CD4-positive, alpha-beta T cell treated with Interleukin-15 for 4 hours (primary cell): ENCODE measurements at regions not wholly inside any gene's neighbourhood (a gene's known extent, or its start where the extent isn't known, plus 50 kb on each side); places are given as distances from the start of the nearest gene placed in this dataset.
"Not testable (repeated sequence)": the region's sequence is repeated elsewhere in the genome, so short reads cannot be mapped to it uniquely, and the experiment has no call there.

Experiments used
- DNase-seq: peaks from one replicate; pipeline ENCODE4 v3.0.0-alpha.2; 2020; ENCODE audit warnings: low spot score

GRCh38 chr3:118766306-118766669 lies 268.4 kb downstream of the IGSF11 start:
- DNase-seq = no peak

- no peak for DNase-seq
Observed at GRCh38 chr3:118772036-118772435, 262.6 kb downstream of the IGSF11 start.

GRCh38 chr3:118772547-118773011 lies 262.1 kb downstream of the IGSF11 start:
- no peak for DNase-seq

- no peak for DNase-seq
Observed at GRCh38 chr3:118775021-118775420, 259.6 kb downstream of the IGSF11 start.

GRCh38 chr3:118778201-118778600 lies 256.4 kb downstream of the IGSF11 start:
- no peak for DNase-seq

GRCh38 chr3:118781232-118781631 lies 253.4 kb downstream of the IGSF11 start:
- no peak for DNase-seq

- no peak for DNase-seq
Observed at GRCh38 chr3:118781839-118782238, 252.8 kb downstream of the IGSF11 start.

- DNase-seq = no peak
Observed at GRCh38 chr3:118782755-118783202, 251.9 kb downstream of the IGSF11 start.

- DNase-seq = no peak
Observed at GRCh38 chr3:118785415-118785814, 249.2 kb downstream of the IGSF11 start.

- DNase-seq = no peak
Observed at GRCh38 chr3:118791246-118791645, 243.4 kb downstream of the IGSF11 start.

GRCh38 chr3:118792191-118792590 lies 242.5 kb downstream of the IGSF11 start:
- no peak for DNase-seq

- DNase-seq = no peak
Observed at GRCh38 chr3:118793176-118793575, 241.5 kb downstream of the IGSF11 start.

- no peak for DNase-seq
Observed at GRCh38 chr3:118799303-118799702, 235.3 kb downstream of the IGSF11 start.

GRCh38 chr3:118801899-118802298 lies 232.7 kb downstream of the IGSF11 start:
- no peak for DNase-seq

GRCh38 chr3:118802325-118803095 lies 232.1 kb downstream of the IGSF11 start:
- no peak for DNase-seq

- DNase-seq = no peak
Observed at GRCh38 chr3:118803096-118803476, 231.6 kb downstream of the IGSF11 start.

GRCh38 chr3:118805007-118805406 lies 229.6 kb downstream of the IGSF11 start:
- DNase-seq = no peak

GRCh38 chr3:118806423-118806822 lies 228.2 kb downstream of the IGSF11 start:
- no peak for DNase-seq

- not testable (repeated sequence) for DNase-seq
Observed at GRCh38 chr3:118807349-118807748, 227.3 kb downstream of the IGSF11 start.

- no peak for DNase-seq
Observed at GRCh38 chr3:118808723-118809122, 225.9 kb downstream of the IGSF11 start.

GRCh38 chr3:118809696-118810498 lies 224.7 kb downstream of the IGSF11 start:
- no peak for DNase-seq

- DNase-seq = no peak
Observed at GRCh38 chr3:118810499-118811035, 224.1 kb downstream of the IGSF11 start.

- DNase-seq = no peak
Observed at GRCh38 chr3:118811236-118811732, 223.4 kb downstream of the IGSF11 start.
